ENCODE measurements at regions not wholly inside any gene's neighbourhood (a gene's known extent, or its start where the extent isn't known, plus 50 kb on each side); places are given as distances from the start of the nearest gene placed in this dataset.

GRCh38 chr21:39110431-39110830, 72.8 kb downstream of the PSMG1 start:
- Histone ChIP-seq H3K27me3 (ENCODE audit: insufficient read depth, poor library complexity, severe bottlenecking) (no peaks in the 10 kb centered on the region), H3K36me3 (ENCODE audit: low read depth) (no peaks in the 10 kb centered on the region), H3K9me3 (ENCODE audit: severe bottlenecking) (no peaks in the 10 kb centered on the region), H3K4me3 (ENCODE audit: severe bottlenecking) (no peak overlapping the region), H3K4me1 (ENCODE audit: insufficient read depth, poor library complexity, severe bottlenecking) (peaks cover 2% of the 10 kb centered on the region), H3K27ac (ENCODE audit: poor library complexity, severe bottlenecking) (no peak overlapping the region)
- no peak for TF ChIP-seq CTCF (IDR thresholded peaks at IDR 0.05; ENCODE audit: poor library complexity, severe bottlenecking)
- ATAC-seq (ENCODE audit: low read depth), result no peak
- no peak for DNase-seq (ENCODE audit: low spot score)

GRCh38 chr21:39109596-39110210, 73.5 kb downstream of the PSMG1 start:
- TF ChIP-seq CTCF (IDR thresholded peaks at IDR 0.05; ENCODE audit: poor library complexity, severe bottlenecking), result no peak
- H3K36me3 ChIP-seq (ENCODE audit: low read depth), result no peaks in the 10 kb centered on the region
- peaks cover 2% of the 10 kb centered on the region for H3K4me1 ChIP-seq (ENCODE audit: insufficient read depth, poor library complexity, severe bottlenecking)
- no peak overlapping the region for H3K4me3 ChIP-seq (ENCODE audit: severe bottlenecking)
- no peaks in the 10 kb centered on the region for H3K27me3 ChIP-seq (ENCODE audit: insufficient read depth, poor library complexity, severe bottlenecking)
- no peaks in the 10 kb centered on the region for H3K9me3 ChIP-seq (ENCODE audit: severe bottlenecking)
- ATAC-seq (ENCODE audit: low read depth) (no peak), DNase-seq (ENCODE audit: low spot score) (no peak)
- H3K27ac ChIP-seq (ENCODE audit: poor library complexity, severe bottlenecking), result no peak overlapping the region

- no peak for ATAC-seq (ENCODE audit: low read depth)
- DNase-seq (ENCODE audit: low spot score), result no peak
- no peaks in the 10 kb centered on the region for H3K4me1 ChIP-seq (ENCODE audit: insufficient read depth, poor library complexity, severe bottlenecking)
Measured at GRCh38 chr21:39109163-39109530, 74.1 kb downstream of the PSMG1 start.

GRCh38 chr21:39108291-39109162, 74.7 kb downstream of the PSMG1 start:
- Histone ChIP-seq H3K27ac (ENCODE audit: poor library complexity, severe bottlenecking) (no peak overlapping the region), H3K9me3 (ENCODE audit: severe bottlenecking) (no peaks in the 10 kb centered on the region), H3K4me3 (ENCODE audit: severe bottlenecking) (no peak overlapping the region), H3K27me3 (ENCODE audit: insufficient read depth, poor library complexity, severe bottlenecking) (no peaks in the 10 kb centered on the region), H3K36me3 (ENCODE audit: low read depth) (no peaks in the 10 kb centered on the region), H3K4me1 (ENCODE audit: insufficient read depth, poor library complexity, severe bottlenecking) (no peaks in the 10 kb centered on the region)
- TF ChIP-seq CTCF (IDR thresholded peaks at IDR 0.05; ENCODE audit: poor library complexity, severe bottlenecking), result no peak
- ATAC-seq (ENCODE audit: low read depth) (no peak), DNase-seq (ENCODE audit: low spot score) (no peak)

More at GRCh38 chr21:39109163-39109530, 74.1 kb downstream of the PSMG1 start:
- Histone ChIP-seq H3K27ac (ENCODE audit: poor library complexity, severe bottlenecking) (no peak overlapping the region), H3K9me3 (ENCODE audit: severe bottlenecking) (no peaks in the 10 kb centered on the region), H3K27me3 (ENCODE audit: insufficient read depth, poor library complexity, severe bottlenecking) (no peaks in the 10 kb centered on the region), H3K36me3 (ENCODE audit: low read depth) (no peaks in the 10 kb centered on the region), H3K4me3 (ENCODE audit: severe bottlenecking) (no peak overlapping the region)
- no peak for TF ChIP-seq CTCF (IDR thresholded peaks at IDR 0.05; ENCODE audit: poor library complexity, severe bottlenecking)

- no peak overlapping the region for H3K27ac ChIP-seq (ENCODE audit: poor library complexity, severe bottlenecking)
- no peaks in the 10 kb centered on the region for H3K9me3 ChIP-seq (ENCODE audit: severe bottlenecking)
- no peaks in the 10 kb centered on the region for H3K4me1 ChIP-seq (ENCODE audit: insufficient read depth, poor library complexity, severe bottlenecking)
- no peak for TF ChIP-seq CTCF (IDR thresholded peaks at IDR 0.05; ENCODE audit: poor library complexity, severe bottlenecking)
- DNase-seq (ENCODE audit: low spot score), result no peak
- H3K27me3 ChIP-seq (ENCODE audit: insufficient read depth, poor library complexity, severe bottlenecking), result no peaks in the 10 kb centered on the region
- no peaks in the 10 kb centered on the region for H3K36me3 ChIP-seq (ENCODE audit: low read depth)
- H3K4me3 ChIP-seq (ENCODE audit: severe bottlenecking), result no peak overlapping the region
- no peak for ATAC-seq (ENCODE audit: low read depth)
Measured at GRCh38 chr21:39107739-39108138, 75.5 kb downstream of the PSMG1 start.
